ENCODE measurements at regions not wholly inside any gene's neighbourhood (a gene's known extent, or its start where the extent isn't known, plus 50 kb on each side); places are given as distances from the start of the nearest gene placed in this dataset.

GRCh38 chr1:30603081-30603858, 120.1 kb downstream of the MATN1 start:
- Histone ChIP-seq H3K79me2 (ENCODE audit: control insufficient read depth, insufficient read depth, low read length) (no peaks in the 10 kb centered on the region), H2AFZ (ENCODE audit: control insufficient read depth, low read depth, low read length) (no peak overlapping the region), H3K9ac (ENCODE audit: control insufficient read depth, insufficient read depth, low read length) (no peak overlapping the region), H3K27me3 (replicated peaks in 1 of 2; ENCODE audit: control insufficient read depth in 2 of 2, insufficient read depth in 2 of 2, low read length in 1 of 2) (peaks cover 0 to 3% of the 10 kb centered on the region in 2 experiments; a peak in 2 of 4 replicates), H3K4me2 (ENCODE audit: control insufficient read depth, insufficient read depth) (no peak overlapping the region), H3K36me3 (ENCODE audit: control insufficient read depth in 2 of 2, insufficient read depth in 2 of 2, low read length in 1 of 2) (no peaks in the 10 kb centered on the region), H4K20me1 (ENCODE audit: control insufficient read depth, insufficient read depth) (no peaks in the 10 kb centered on the region), H3K4me1 (ENCODE audit: control insufficient read depth, insufficient read depth, low read length) (no peaks in the 10 kb centered on the region), H3K9me3 (replicated peaks; ENCODE audit: control insufficient read depth, insufficient read depth, low read length) (no peaks in the 10 kb centered on the region), H3K27ac (ENCODE audit: control insufficient read depth, insufficient read depth) (no peak overlapping the region), H3K4me3 (no peak overlapping the region)
- ATAC-seq: no peak
- RAD21 ChIA-PET (ENCODE audit: unreplicated experiment): no interaction called here
- SMC1A ChIA-PET (ENCODE audit: uncharacterized antibody, unreplicated experiment): no interaction called here
- 35% methylated on average over 7 of the region's 7 CpGs for WGBS (ENCODE audit: insufficient coverage, insufficient replicate concordance, low lambda C conversion rate, missing lambda C conversion rate)
- POLR2A ChIA-PET: no interaction called here
- DNase-seq (ENCODE audit: low read depth, low spot score): no peak
- intact Hi-C loops (cut with micrococcal nuclease; ENCODE audit: unreplicated experiment) (no loop called here), in situ Hi-C loops (cut with MboI) (no loop called here)
- CTCF ChIA-PET: interaction anchor here (0.8 to 1.4 kb wide), 2 partner anchors 10 to 223 kb away, joined by 4 read pairs; no protein-coding TSS in a partner anchor
- TF ChIP-seq SMARCA5 (IDR thresholded peaks at IDR 0.05): no peak
- no TSS peak for BruUV-seq (replicated peaks)
- no peak for FAIRE-seq

DNA sequence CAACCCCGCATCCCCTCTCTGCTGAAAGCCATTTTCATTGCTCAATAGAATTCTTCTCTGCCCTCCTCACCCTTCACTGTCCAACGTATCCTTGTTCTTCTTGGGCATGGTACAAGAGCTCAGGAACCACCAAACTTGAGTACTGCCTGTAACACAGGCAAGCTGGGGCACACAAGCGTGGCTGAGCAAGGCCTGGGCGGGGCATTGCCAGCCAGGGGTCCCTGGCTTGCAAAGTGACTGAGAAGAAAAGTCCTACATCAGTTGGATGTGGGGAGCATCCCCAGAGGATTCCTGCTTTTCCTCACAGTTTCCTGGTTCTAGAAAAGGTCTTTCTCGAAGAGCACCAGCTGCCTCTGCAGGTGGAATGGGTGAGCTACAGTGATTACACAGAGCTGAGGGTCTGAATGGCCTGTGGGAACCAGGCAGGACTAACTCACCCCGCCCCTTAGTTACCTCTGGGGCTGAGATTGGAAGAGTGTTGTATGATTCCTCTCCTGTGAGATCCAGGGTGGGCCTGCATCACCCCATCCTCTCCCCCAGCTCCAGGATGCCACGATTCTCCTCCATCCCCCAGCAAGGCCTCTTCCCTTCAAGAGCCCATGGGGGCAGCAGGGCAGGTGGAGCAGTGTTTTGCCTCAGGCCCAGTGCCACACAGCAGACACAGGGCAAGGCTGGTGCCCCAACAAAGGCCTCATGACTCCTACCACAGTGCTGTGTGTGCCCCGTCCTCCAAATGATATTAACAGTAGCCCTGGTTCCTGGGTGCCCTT, 121.9 kb downstream of the MATN1 start:
- TF ChIP-seq ZNF622 (IDR thresholded peaks at IDR 0.05) (no peak), PAX8 (IDR thresholded peaks at IDR 0.05) (no peak), HDAC2 (IDR thresholded peaks at IDR 0.05) (no peak), CEBPB (IDR thresholded peaks at IDR 0.05; ENCODE audit: borderline replicate concordance in 1 of 2, low read depth in 2 of 2, low read length in 2 of 2) (no peak), MYC (IDR thresholded peaks at IDR 0.05; ENCODE audit: insufficient read depth, insufficient read length, insufficient replicate concordance, low read length, severe bottlenecking) (no peak), MTA2 (IDR thresholded peaks at IDR 0.05; ENCODE audit: low read depth) (no peak), TAF1 (IDR thresholded peaks at IDR 0.05; ENCODE audit: borderline replicate concordance, low read depth, low read length) (no peak), SIX5 (IDR thresholded peaks at IDR 0.05; ENCODE audit: low read depth, low read length, severe bottlenecking) (no peak), KDM1A (IDR thresholded peaks at IDR 0.05; ENCODE audit: borderline replicate concordance) (no peak), RFX5 (IDR thresholded peaks at IDR 0.05; ENCODE audit: low read depth, low read length) (no peak)
- CTCF ChIA-PET: interaction anchor here (1.4 kb wide), 1 partner anchor 12 kb away, joined by 4 read pairs; no protein-coding TSS in a partner anchor
- Histone ChIP-seq H3K79me2 (ENCODE audit: control insufficient read depth, insufficient read depth, low read length) (no peaks in the 10 kb centered on the region), H4K20me1 (ENCODE audit: control insufficient read depth, insufficient read depth) (no peaks in the 10 kb centered on the region), H3K4me1 (ENCODE audit: control insufficient read depth, insufficient read depth, low read length) (no peaks in the 10 kb centered on the region), H3K27me3 (replicated peaks in 1 of 2; ENCODE audit: control insufficient read depth in 2 of 2, insufficient read depth in 2 of 2, low read length in 1 of 2) (no peaks in the 10 kb centered on the region; a peak in 1 of 4 replicates), H3K36me3 (ENCODE audit: control insufficient read depth in 2 of 2, insufficient read depth in 2 of 2, low read length in 1 of 2) (no peaks in the 10 kb centered on the region), H3K4me3 (no peak overlapping the region), H3K9me3 (replicated peaks; ENCODE audit: control insufficient read depth, insufficient read depth, low read length) (no peaks in the 10 kb centered on the region), H3K9ac (ENCODE audit: control insufficient read depth, insufficient read depth, low read length) (no peak overlapping the region), H2AFZ (ENCODE audit: control insufficient read depth, low read depth, low read length) (no peak overlapping the region), H3K4me2 (ENCODE audit: control insufficient read depth, insufficient read depth) (no peak overlapping the region), H3K27ac (ENCODE audit: control insufficient read depth, insufficient read depth) (no peak overlapping the region)
- SMC1A ChIA-PET (ENCODE audit: uncharacterized antibody, unreplicated experiment): interaction anchor here (1.0 kb wide), 1 partner anchor 9 kb away, joined by 3 read pairs; no protein-coding TSS in a partner anchor
- POLR2A ChIA-PET: no interaction called here
- BruUV-seq (replicated peaks): no TSS peak
- intact Hi-C loops (cut with micrococcal nuclease; ENCODE audit: unreplicated experiment) (no loop called here), in situ Hi-C loops (cut with MboI) (no loop called here)
- RAD21 ChIA-PET (ENCODE audit: unreplicated experiment): no interaction called here
- 9% methylated on average over 8 of the region's 8 CpGs for WGBS (ENCODE audit: insufficient coverage, insufficient replicate concordance, low lambda C conversion rate, missing lambda C conversion rate)
- DNase-seq (ENCODE audit: low read depth, low spot score) (no peak), FAIRE-seq (no peak), ATAC-seq (no peak)
